ENCODE measurements at regions not wholly inside any gene's neighbourhood (a gene's known extent, or its start where the extent isn't known, plus 50 kb on each side); places are given as distances from the start of the nearest gene placed in this dataset.
"Not testable (repeated sequence)": the region's sequence is repeated elsewhere in the genome, so short reads cannot be mapped to it uniquely, and the experiment has no call there.

GRCh38 chr4:100019821-100020220 is 69.7 kb upstream of the H2AZ1 start:
- DNase-seq, result no peak

- no peak for DNase-seq
Observed at GRCh38 chr4:100017637-100018310, 67.7 kb upstream of the H2AZ1 start.

GRCh38 chr4:100016191-100016590 is 66.1 kb upstream of the H2AZ1 start:
- no peak for DNase-seq

- no peak for DNase-seq
Observed at GRCh38 chr4:100014616-100015015, 64.5 kb upstream of the H2AZ1 start.

GRCh38 chr4:100009490-100009889 is 59.4 kb upstream of the H2AZ1 start:
- DNase-seq, result no peak

- no peak for DNase-seq
Observed at GRCh38 chr4:100008048-100008447, 58.0 kb upstream of the H2AZ1 start.

- not testable (repeated sequence) for DNase-seq
Observed at GRCh38 chr4:100006161-100006560, 56.1 kb upstream of the H2AZ1 start.

All from activated gamma-delta T cell treated with Interleukin-2 at 50 U/mL for 16 hours (primary cell).